ENCODE measurements at regions not wholly inside any gene's neighbourhood (a gene's known extent, or its start where the extent isn't known, plus 50 kb on each side); places are given as distances from the start of the nearest gene placed in this dataset.

GRCh38 chr12:88842314-88842713 is 262.0 kb upstream of the KITLG start:
- no peak for DNase-seq
- H2BK12ac ChIP-seq (ENCODE audit: low read length in 2 of 2): no peak overlapping the region
- H3K4ac ChIP-seq (ENCODE audit: low read depth in 1 of 2, low read length in 2 of 2): no peak overlapping the region
- no peak overlapping the region for H3K27ac ChIP-seq (ENCODE audit: low read length, poor library complexity, severe bottlenecking)
- H2BK15ac ChIP-seq (ENCODE audit: low read depth, poor library complexity, severe bottlenecking): no peak overlapping the region
- no peak overlapping the region for H3K18ac ChIP-seq (ENCODE audit: low read depth in 1 of 2, low read length in 2 of 2)
- no peak overlapping the region for H2AFZ ChIP-seq (ENCODE audit: low read depth, low read length)
- no peak overlapping the region for H3K14ac ChIP-seq (ENCODE audit: low read length in 2 of 2)
- H3K9ac ChIP-seq (ENCODE audit: low read length): no peak overlapping the region
- no peak overlapping the region for H2AK5ac ChIP-seq (ENCODE audit: low read length, severe bottlenecking)
- no peaks in the 10 kb centered on the region for H3K27me3 ChIP-seq (ENCODE audit: control insufficient read depth in 1 of 2, insufficient read depth in 1 of 2, low read length in 2 of 2)
- H2BK120ac ChIP-seq (ENCODE audit: low read depth, low read length): no peak overlapping the region
- WGBS: 76% methylated on average over 3 of the region's 3 CpGs
- H3K79me1 ChIP-seq (replicated peaks; ENCODE audit: low read length, poor library complexity, severe bottlenecking): no peaks in the 10 kb centered on the region
- H3K4me2 ChIP-seq (ENCODE audit: low read length, poor library complexity, severe bottlenecking): no peak overlapping the region
- H3K36me3 ChIP-seq (ENCODE audit: control insufficient read depth in 1 of 2, insufficient read depth in 2 of 2, low read depth in 1 of 2, low read length in 2 of 2): no peaks in the 10 kb centered on the region
- H3K9me3 ChIP-seq (ENCODE audit: control insufficient read depth, low read length): peaks cover 6% of the 10 kb centered on the region
- no peak overlapping the region for H3K23ac ChIP-seq (ENCODE audit: low read length in 2 of 2)
- no peak overlapping the region for H3K4me3 ChIP-seq (ENCODE audit: insufficient read depth in 1 of 2, low read depth in 1 of 2, low read length in 2 of 2)
- no peak overlapping the region for H2BK5ac ChIP-seq (ENCODE audit: low read depth, low read length, poor library complexity, severe bottlenecking)
- no peak overlapping the region for H4K8ac ChIP-seq (ENCODE audit: low read length)
- no peaks in the 10 kb centered on the region for H3K4me1 ChIP-seq (ENCODE audit: control insufficient read depth, insufficient read depth, low read depth, low read length)
- H4K91ac ChIP-seq (ENCODE audit: low read length): no peak overlapping the region

GRCh38 chr12:88839486-88839885 is 259.2 kb upstream of the KITLG start:
- no peak overlapping the region for H2AK5ac ChIP-seq (ENCODE audit: low read length, severe bottlenecking)
- 88% methylated on average over 2 of the region's 2 CpGs for WGBS

GRCh38 chr12:88836156-88836555 is 255.9 kb upstream of the KITLG start:
- H2BK12ac ChIP-seq (ENCODE audit: low read length in 2 of 2): no peak overlapping the region

More at GRCh38 chr12:88839486-88839885, 259.2 kb upstream of the KITLG start:
- Histone ChIP-seq H3K4ac (ENCODE audit: low read depth in 1 of 2, low read length in 2 of 2) (no peak overlapping the region), H2BK120ac (ENCODE audit: low read depth, low read length) (no peak overlapping the region), H2AFZ (ENCODE audit: low read depth, low read length) (no peak overlapping the region), H2BK12ac (ENCODE audit: low read length in 2 of 2) (no peak overlapping the region), H2BK5ac (ENCODE audit: low read depth, low read length, poor library complexity, severe bottlenecking) (no peak overlapping the region), H3K4me2 (ENCODE audit: low read length, poor library complexity, severe bottlenecking) (no peak overlapping the region), H3K18ac (ENCODE audit: low read depth in 1 of 2, low read length in 2 of 2) (no peak overlapping the region), H2BK15ac (ENCODE audit: low read depth, poor library complexity, severe bottlenecking) (no peak overlapping the region), H3K4me3 (ENCODE audit: insufficient read depth in 1 of 2, low read depth in 1 of 2, low read length in 2 of 2) (no peak overlapping the region), H3K36me3 (ENCODE audit: control insufficient read depth in 1 of 2, insufficient read depth in 2 of 2, low read depth in 1 of 2, low read length in 2 of 2) (no peaks in the 10 kb centered on the region), H3K27me3 (ENCODE audit: control insufficient read depth in 1 of 2, insufficient read depth in 1 of 2, low read length in 2 of 2) (no peaks in the 10 kb centered on the region), H3K79me1 (replicated peaks; ENCODE audit: low read length, poor library complexity, severe bottlenecking) (no peaks in the 10 kb centered on the region), H3K9me3 (ENCODE audit: control insufficient read depth, low read length) (peaks cover 6% of the 10 kb centered on the region), H3K9ac (ENCODE audit: low read length) (no peak overlapping the region), H3K4me1 (ENCODE audit: control insufficient read depth, insufficient read depth, low read depth, low read length) (no peaks in the 10 kb centered on the region), H3K14ac (ENCODE audit: low read length in 2 of 2) (no peak overlapping the region), H4K8ac (ENCODE audit: low read length) (no peak overlapping the region), H3K27ac (ENCODE audit: low read length, poor library complexity, severe bottlenecking) (no peak overlapping the region), H3K23ac (ENCODE audit: low read length in 2 of 2) (no peak overlapping the region), H4K91ac (ENCODE audit: low read length) (no peak overlapping the region)
- no peak for DNase-seq

GRCh38 chr12:88834226-88834625 is 254.0 kb upstream of the KITLG start:
- H3K27me3 ChIP-seq (ENCODE audit: control insufficient read depth in 1 of 2, insufficient read depth in 1 of 2, low read length in 2 of 2): no peaks in the 10 kb centered on the region
- H3K23ac ChIP-seq (ENCODE audit: low read length in 2 of 2): no peak overlapping the region
- no CpG with 5 or more reads among the region's 1 CpG for WGBS
- no peak for DNase-seq
- no peak overlapping the region for H3K27ac ChIP-seq (ENCODE audit: low read length, poor library complexity, severe bottlenecking)
- H2BK15ac ChIP-seq (ENCODE audit: low read depth, poor library complexity, severe bottlenecking): no peak overlapping the region
- no peak overlapping the region for H3K4me3 ChIP-seq (ENCODE audit: insufficient read depth in 1 of 2, low read depth in 1 of 2, low read length in 2 of 2)
- no peak overlapping the region for H3K4ac ChIP-seq (ENCODE audit: low read depth in 1 of 2, low read length in 2 of 2)
- H2BK5ac ChIP-seq (ENCODE audit: low read depth, low read length, poor library complexity, severe bottlenecking): no peak overlapping the region
- H2BK12ac ChIP-seq (ENCODE audit: low read length in 2 of 2): no peak overlapping the region
- H3K4me1 ChIP-seq (ENCODE audit: control insufficient read depth, insufficient read depth, low read depth, low read length): no peaks in the 10 kb centered on the region
- no peak overlapping the region for H4K8ac ChIP-seq (ENCODE audit: low read length)
- no peak overlapping the region for H2BK120ac ChIP-seq (ENCODE audit: low read depth, low read length)
- no peak overlapping the region for H2AK5ac ChIP-seq (ENCODE audit: low read length, severe bottlenecking)
- H3K14ac ChIP-seq (ENCODE audit: low read length in 2 of 2): no peak overlapping the region
- H3K79me1 ChIP-seq (replicated peaks; ENCODE audit: low read length, poor library complexity, severe bottlenecking): no peaks in the 10 kb centered on the region
- H3K9ac ChIP-seq (ENCODE audit: low read length): no peak overlapping the region
- no peak overlapping the region for H3K18ac ChIP-seq (ENCODE audit: low read depth in 1 of 2, low read length in 2 of 2)
- no peak overlapping the region for H3K4me2 ChIP-seq (ENCODE audit: low read length, poor library complexity, severe bottlenecking)
- H4K91ac ChIP-seq (ENCODE audit: low read length): no peak overlapping the region
- peaks cover 6% of the 10 kb centered on the region for H3K9me3 ChIP-seq (ENCODE audit: control insufficient read depth, low read length)
- H2AFZ ChIP-seq (ENCODE audit: low read depth, low read length): no peak overlapping the region
- H3K36me3 ChIP-seq (ENCODE audit: control insufficient read depth in 1 of 2, insufficient read depth in 2 of 2, low read depth in 1 of 2, low read length in 2 of 2): no peaks in the 10 kb centered on the region

More at GRCh38 chr12:88836156-88836555, 255.9 kb upstream of the KITLG start:
- Histone ChIP-seq H3K4me2 (ENCODE audit: low read length, poor library complexity, severe bottlenecking) (no peak overlapping the region), H3K4ac (ENCODE audit: low read depth in 1 of 2, low read length in 2 of 2) (no peak overlapping the region), H3K18ac (ENCODE audit: low read depth in 1 of 2, low read length in 2 of 2) (no peak overlapping the region), H2AFZ (ENCODE audit: low read depth, low read length) (no peak overlapping the region), H3K4me1 (ENCODE audit: control insufficient read depth, insufficient read depth, low read depth, low read length) (no peaks in the 10 kb centered on the region), H3K23ac (ENCODE audit: low read length in 2 of 2) (no peak overlapping the region), H3K14ac (ENCODE audit: low read length in 2 of 2) (no peak overlapping the region), H3K36me3 (ENCODE audit: control insufficient read depth in 1 of 2, insufficient read depth in 2 of 2, low read depth in 1 of 2, low read length in 2 of 2) (no peaks in the 10 kb centered on the region), H2BK5ac (ENCODE audit: low read depth, low read length, poor library complexity, severe bottlenecking) (no peak overlapping the region), H3K27me3 (ENCODE audit: control insufficient read depth in 1 of 2, insufficient read depth in 1 of 2, low read length in 2 of 2) (no peaks in the 10 kb centered on the region), H2AK5ac (ENCODE audit: low read length, severe bottlenecking) (no peak overlapping the region), H3K79me1 (replicated peaks; ENCODE audit: low read length, poor library complexity, severe bottlenecking) (no peaks in the 10 kb centered on the region), H4K8ac (ENCODE audit: low read length) (no peak overlapping the region), H3K9me3 (ENCODE audit: control insufficient read depth, low read length) (peaks cover 6% of the 10 kb centered on the region), H2BK15ac (ENCODE audit: low read depth, poor library complexity, severe bottlenecking) (no peak overlapping the region), H3K4me3 (ENCODE audit: insufficient read depth in 1 of 2, low read depth in 1 of 2, low read length in 2 of 2) (no peak overlapping the region), H2BK120ac (ENCODE audit: low read depth, low read length) (no peak overlapping the region), H3K9ac (ENCODE audit: low read length) (no peak overlapping the region), H3K27ac (ENCODE audit: low read length, poor library complexity, severe bottlenecking) (no peak overlapping the region), H4K91ac (ENCODE audit: low read length) (no peak overlapping the region)
- no peak for DNase-seq
- 100% methylated on average over 1 of the region's 1 CpG for WGBS
